NCI-H446 treated with DMSO at 0.1 percent for 48 hours (cell line): ENCODE measurements at regions not wholly inside any gene's neighbourhood (a gene's known extent, or its start where the extent isn't known, plus 50 kb on each side); places are given as distances from the start of the nearest gene placed in this dataset.
A peak's percentile ranks its signal among the peaks of the same experiment; 100 is the strongest.

Experiments used
- DNase-seq: peaks from one replicate; lab custom pipeline; 2025; lab: John Stamatoyannopoulos, UW

DNA sequence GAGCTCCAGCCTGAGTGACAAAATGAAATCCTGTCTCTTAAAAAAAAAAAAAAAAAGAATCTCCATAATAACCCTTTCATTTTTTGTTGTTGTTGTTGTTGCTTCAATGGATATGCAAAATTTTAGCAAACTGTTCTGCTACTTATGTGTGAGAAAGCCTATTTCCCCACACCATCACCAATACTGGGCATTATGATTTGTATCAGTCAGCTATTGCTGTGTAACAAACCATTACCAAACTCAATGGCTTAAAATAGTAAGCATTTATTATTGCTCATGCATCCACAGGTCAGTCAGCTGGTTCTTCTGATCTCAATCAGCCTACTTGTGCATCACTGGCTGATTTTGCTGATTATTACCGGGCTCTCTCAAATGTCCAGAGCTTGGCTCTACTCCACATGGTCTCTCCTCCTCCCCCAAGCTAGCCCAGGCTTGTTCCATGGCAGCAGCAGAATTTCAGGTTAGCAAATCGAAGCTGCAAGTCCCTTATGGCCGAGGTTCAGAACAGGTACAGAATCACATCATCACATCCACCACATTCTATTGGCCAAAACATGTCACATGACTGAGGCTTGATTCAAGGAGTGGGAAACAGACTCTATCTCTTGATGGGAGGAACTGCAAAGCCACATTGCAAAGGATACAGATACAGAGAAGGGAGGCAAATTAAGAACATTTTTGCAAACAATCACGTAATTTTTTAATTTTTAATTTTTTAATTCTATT is 135.1 kb downstream of the MN1 start:
- no peak for DNase-seq

DNA sequence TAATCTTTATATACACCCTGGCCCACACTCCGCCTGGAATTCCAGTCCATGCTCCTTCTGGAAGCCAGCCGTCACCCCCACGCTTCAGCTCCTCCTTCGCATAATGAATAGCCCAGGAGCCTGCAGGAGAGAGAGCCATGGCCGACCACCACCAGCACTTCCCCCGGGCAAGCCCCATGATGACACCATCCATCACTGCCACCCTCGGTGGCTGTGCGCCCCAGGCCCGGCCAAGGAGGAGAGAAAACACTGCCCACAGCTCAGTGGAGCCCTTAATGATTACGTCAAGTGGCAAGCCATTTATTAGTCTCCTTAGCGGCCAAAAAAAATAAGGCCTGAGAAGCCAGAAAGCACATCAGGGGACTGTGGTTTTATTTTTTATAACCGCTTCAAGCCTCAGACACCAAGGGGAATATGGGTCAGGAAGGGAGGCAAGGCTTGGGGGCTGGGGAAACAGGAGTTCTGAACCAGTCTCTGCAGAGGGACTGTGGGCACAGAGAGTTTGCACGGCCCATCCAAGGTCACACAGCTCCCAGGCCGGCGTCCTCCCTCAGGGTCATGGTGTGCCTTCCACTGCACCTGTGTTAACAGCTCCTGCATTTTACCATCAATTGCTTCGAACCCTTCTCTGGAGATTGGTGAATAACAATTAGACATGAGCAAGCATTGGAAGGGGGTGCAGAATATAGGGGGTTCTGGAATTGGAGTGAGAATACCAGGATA is 134.3 kb downstream of the MN1 start:
- peak; percentile 40 for DNase-seq

DNA sequence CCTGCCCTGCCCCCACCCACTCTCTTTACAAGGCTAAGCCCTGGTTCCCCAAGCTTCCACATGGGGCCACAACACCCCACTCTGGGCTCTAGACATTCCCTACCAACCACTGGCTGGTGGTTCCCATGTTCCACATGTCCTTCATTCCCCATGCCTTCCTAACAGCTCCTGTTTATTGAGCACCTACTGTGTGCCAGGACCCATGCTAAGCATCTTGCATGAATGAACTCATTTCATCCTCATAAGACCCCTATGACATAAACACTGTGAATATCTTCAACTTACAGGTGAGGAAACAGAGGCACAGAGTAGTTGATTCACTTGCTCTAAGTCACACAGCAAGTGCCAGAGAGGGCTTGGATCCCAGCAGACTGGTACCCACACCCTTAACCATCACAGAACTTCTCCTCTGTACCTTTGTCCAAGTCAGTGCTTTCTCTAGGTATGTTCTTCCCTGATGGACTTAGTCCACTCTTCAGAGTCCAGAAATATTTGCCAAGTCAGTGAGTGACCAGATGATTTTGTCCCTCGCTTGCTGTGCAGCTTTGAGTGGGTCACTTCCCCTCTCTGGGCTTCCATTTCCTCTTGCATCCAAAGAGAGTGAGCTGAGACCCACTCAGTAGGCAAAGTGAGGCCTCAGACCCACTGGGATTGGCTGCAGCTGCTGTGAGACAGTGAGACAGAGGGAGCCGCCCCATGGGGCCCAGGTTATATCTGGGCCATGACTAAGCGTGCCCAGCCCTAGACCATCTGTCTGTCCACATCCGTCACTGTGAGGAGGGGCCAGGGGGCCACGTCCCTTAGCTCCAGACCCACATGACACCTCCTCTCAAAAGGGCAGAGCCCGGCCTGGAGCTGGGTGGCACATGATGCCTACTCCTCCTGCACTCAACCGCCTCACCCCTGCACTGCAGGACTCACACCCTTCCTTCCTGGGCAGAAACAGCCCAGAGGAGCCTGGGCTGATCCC is 132.4 kb downstream of the MN1 start:
- DNase-seq, result peak; percentile 71

DNA sequence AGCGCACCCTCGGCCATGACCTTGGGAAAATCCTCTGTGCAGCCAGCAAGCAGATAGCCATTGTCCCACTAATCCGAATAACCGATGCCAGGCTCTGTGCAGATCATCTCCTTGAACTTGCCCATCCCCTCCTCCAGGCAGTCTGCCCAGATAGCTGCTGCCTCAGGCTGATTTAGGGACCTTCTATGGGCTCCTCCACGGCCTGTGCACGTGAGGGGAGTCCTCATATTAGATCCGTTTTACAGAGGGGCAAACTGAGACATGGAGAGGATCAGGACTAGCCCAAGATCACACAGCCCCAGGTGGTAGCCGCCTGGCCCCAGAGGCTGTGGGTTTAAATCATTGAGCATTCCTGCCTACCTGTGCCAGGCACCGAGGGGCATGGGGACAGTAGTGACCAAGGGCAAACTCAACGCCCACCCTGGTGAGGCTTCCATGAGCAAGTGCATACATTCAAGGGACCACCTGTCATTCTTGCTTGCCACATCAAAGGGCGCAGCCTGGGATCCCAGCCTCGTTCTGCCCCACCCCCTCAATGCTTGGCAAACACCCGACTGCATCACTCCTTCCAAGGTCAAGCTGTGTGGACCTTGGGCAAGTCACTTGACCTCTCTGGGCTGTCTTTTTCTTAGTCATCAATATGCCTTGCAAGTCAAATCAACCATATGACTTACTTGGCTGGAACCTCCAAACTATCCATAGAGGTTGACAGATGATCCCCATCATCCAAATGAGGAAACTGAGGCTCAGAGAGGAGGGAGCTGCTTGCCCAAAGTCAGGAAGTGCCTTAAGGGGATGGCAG is 131.6 kb downstream of the MN1 start:
- DNase-seq, result no peak

DNA sequence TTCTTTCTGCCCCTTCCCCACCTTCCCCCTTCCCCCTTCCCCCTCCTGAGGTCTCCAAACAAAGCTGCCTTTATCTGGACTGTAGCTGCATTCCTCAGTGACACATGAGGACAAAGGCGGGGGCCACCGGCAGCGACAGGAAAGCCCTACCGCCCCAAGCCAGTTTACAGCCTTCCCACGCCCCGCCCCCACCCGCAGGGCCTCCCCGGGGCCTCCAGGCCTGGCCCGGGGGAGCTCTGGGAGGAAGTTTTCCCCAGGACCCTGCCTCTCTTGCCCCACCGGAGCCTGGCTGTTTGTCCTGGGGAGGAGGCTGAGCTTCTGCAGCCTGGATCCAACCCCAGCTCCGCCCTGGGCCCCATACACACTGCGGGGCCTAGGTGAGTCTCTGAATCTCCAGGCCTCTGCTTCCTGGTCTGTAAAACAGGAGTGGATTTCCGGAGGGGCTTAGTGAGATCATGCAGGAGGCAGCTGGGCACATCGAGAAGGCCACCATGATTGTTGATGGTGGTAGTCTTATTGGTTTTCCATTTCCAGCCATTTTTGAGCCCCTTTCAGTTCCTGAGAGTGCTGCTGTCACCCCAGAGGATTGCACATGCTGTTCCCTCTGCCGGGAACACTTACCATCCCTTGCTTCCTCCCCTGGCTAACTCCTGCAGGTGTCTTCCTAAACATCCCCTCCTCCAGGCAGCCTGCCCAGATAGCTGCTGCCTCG is 130.7 kb downstream of the MN1 start:
- no peak for DNase-seq

DNA sequence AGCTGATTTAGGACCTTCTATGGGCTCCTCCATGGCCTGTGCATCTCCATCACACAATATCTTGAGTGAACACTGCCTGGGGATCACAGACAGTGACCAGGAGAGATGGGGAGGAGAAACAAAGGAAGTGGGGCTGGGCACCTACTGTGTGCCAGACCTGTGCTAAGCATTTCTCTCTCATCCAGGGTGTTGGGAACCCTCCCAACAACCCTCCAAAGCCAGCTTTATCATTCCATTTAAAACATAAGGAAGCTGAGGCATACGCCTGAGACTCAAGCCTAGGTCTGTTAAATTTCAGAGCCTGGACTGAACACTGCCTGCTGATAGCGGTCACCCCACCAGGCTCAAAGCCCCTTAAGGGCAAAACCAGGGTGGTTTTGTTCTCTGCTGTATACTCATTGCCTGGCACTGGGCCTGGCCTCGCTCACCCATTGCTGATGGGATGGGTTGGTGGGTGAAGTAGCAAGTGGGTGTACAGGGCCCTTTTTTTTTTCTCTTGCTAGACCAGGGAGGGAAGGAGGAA is 130.1 kb downstream of the MN1 start:
- DNase-seq, result no peak

DNA sequence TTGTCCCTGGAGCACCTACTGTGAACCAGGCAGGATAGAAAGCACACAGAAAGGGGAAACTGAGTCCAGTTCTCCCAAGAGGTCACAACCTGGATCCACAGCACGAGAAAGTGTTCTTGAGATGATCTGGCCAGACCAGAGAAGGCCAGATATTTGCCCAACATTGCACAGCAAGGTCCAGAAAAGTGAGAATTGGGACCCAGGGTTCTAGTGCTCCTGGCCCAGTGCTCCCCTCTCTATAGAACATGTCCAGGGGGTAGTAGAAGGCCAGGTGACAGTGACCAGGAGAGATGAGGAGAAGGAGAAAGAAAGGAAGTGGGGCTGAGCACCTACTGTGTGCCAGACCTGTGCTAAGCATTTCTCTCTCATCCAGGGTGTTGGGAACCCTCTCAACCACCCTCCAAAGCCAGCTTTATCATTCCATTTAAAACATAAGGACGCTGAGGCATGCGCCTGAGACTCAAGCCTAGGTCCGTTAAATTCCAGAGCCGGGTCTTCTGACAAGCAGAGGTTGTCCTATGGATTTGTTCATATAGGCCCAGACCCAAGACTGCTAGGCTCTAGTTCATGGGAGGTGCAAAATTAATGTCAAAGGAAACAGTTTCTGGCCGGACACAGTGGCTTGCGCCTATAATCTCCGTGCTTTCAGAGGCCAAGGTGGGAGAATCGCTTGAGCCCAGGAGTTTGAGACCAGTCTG is 128.7 kb downstream of the MN1 start:
- DNase-seq, result no peak

DNA sequence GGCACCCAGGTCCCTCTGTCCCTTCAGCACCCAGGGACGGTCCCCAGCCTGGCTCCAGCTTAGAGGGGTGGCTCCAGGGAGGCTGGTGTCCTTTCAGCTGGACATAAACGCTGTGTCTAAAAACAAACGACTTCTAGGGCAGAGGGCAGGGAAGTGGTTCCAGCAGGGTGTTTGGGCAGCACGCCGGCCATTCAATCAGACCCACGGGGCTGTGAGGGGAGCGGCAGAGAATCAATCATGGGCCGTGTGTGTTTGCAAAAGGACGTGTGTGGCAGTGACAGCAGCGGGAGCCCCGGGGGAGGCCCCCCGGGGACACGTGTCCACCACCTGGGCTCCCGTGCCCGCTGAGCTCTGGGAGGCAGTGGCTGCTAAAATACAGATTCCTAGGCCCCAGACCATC is 127.7 kb downstream of the MN1 start:
- no peak for DNase-seq

DNA sequence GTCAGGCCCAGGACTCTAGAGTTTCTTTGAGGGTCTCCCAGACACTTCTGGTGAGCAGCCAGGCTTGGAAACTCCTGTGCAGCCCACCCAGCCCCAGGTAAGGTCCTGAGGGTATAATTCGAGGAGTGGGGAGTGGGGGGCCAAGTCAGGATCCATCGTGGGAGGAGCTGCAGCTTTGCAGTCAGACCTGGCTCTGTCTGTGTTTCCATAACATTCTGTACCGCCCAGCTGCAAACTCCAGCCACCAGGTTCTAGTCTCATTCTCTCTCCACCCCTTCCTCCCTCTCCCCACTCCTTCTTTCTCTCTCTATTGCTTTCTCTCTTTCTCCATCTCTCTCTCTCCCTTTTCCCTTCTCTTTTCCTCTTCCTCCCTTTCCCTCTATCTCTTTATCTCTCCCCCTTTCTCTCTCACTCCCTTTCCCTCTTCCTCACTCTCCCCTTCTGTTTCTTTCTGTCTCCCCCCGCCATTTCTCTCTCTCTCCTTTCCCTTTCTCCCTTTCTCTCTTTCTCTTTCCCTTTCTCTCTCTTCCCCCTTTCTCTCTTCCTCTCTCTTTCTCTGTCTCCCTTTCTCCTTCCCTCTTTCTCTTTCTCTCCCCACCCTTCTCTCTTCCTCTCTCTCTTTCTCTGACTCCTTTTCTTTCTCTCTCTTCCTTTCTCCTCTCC is 127.2 kb downstream of the MN1 start:
- no peak for DNase-seq

DNA sequence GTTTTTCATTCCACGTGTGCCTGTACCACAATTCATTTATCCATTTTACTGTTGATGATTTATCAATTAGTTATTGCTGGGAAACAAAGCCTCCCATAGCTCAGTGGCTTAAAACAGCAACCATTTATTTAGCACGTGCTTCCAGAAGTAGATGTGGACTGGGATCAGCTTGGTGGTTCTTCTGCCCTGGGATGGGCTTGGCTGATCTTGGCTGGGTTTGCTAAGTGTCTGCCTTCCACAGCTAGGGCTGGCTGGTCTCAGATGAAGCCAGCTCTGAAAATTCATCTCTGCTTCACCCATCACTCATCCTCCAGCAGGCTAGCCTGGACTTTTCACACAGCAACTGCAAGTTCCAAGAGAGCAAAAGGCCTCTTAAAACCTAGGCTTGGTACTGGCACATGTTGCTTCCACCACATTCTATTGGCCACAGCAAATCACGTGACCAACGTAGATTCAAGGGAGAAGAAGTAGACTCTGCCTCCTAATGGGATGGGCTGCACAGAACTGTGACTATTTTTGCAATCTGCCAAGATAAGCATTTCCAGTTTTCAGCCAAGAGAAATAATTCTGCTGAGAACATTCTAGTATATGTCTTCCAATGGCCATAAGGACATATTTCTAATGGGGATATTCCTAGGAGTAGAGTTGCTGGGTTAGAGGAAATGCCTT is 124.9 kb downstream of the MN1 start:
- DNase-seq, result no peak

DNA sequence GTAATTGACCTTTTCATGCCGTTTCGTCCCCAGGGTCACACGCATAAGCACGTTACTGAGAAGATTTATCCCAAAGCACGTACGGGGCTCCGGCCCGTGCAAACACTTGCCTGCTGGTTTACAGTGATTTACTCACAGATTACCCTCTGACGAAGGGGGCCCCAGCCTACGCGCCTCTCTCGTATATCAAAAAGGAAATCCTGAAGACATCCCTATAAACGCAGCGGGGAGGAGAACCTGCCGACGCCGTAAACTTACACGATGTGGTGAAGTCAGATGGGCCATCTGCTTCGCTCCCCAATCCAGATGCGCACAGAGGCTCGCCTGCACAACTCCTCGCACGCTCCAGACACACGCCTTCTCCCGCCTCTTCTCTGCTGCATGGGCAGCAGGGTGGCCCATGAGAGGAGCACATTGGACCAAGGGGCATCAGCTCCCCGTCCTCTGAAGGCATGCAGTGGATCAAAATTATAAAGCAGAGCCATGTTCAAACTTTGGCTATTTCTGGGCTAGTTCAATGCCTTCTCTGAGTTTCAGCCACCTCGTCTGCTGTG is 123.6 kb downstream of the MN1 start:
- no peak for DNase-seq

DNA sequence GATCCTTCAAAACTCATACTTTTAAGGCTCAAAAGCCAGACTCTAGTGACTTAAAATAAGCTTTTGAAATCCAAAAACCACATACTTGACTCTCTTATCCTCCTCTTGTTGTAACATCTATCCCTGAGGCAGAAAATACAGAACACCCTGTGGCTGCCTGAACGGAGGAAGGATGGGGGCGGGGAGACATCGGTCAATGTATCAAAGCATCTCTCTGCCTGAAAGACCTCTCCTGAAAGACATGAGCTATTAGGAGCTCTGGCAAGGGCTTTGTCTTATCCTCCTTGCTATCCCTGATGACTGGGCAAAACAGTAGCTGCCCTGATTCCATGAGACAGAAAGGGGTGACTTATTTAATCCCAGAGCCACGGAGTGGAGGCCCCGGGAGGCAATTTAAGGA is 122.4 kb downstream of the MN1 start:
- no peak for DNase-seq

DNA sequence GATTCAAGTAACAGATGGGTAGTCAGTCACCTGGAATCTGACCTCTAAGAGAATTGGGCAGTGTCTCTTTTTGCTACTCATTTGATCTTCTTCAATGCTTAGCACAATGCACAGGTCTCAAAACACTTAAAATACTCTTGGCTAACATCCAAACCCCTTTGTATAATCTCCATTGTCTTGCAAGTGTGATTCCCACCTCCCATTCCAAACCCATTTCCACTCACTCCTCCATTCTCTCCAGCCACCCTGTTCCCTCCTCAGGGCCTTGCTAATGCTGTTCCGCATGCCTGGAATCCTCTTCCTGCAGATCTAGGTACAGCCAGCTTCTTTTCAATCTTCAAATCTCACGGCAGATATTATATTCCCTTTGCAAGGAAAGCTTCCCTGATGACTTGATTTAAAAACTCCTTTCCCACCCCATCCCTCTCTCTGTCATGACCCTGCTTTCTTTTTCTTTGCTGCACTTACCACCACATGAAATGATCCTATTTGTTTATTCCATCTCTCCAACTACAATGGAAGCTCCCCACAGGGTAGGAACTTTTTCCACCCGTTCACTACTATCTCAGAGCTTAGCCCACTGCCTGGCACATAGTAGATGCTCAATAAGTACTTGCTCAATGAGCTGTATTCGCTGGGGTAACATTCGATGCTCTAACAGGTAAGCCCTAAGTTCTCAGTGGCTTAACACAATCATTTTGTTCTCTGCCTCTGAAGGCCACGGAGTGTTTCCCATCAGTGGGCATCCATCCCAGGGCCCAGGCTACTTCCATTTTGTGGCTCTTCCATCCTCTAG is 121.7 kb downstream of the MN1 start:
- no peak for DNase-seq

DNA sequence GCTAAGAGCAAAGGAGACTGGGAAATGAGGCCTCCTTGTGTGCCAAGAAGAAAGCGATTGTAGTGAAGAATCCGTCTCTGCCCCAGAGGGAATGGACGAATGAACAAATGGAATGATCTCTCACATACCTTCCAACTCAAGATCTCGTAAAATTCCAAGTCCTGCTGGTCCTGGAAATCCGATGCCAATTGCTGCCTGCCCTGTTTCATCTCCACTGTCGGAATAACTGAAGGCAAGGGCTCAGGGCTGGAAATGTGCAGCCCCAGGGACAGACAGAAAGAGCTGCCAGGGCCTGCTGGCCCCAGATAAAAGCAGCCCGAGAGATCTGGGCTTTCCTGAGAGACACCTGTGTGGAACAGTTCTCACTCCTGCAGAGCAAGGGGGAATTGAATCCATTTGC is 120.9 kb downstream of the MN1 start:
- DNase-seq, result no peak

DNA sequence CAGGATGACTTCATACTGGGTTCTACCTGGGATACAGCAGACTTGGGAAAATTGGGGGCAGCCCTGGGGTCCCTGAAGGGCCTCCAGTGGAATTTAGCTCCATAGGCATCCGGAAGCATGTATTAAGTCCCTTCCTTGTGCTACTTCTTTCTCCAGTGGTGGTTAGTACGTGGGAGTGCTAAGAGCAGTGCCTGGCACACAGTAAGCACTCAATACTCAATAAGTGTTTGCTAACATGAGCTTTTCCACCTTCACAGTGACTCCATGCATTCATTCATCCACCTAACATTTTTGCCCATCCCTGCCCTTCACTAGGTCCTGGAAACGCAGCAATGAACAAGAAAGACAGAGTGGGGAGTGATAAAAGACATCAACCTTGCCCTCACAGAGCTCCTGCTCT is 120.5 kb downstream of the MN1 start:
- DNase-seq, result no peak

DNA sequence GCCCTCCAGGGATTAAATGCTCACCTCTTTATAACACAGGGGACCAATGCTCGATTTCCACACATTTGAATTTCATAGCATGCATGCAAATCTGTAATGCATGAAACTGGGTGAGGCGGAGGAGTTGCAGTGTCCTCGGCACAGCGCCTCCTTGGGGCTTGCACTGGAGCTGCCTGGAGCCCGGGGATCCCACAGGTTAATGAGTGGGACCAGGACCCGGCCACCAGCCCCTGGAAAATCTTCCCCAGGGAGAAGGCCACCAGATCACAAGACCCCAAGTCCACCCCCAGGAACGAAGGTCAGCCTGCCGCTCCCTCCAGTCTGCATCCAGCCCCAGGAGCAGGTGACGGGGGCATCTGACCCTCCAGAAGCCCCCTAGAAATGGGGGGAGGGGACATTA is 119.1 kb downstream of the MN1 start:
- DNase-seq, result no peak

DNA sequence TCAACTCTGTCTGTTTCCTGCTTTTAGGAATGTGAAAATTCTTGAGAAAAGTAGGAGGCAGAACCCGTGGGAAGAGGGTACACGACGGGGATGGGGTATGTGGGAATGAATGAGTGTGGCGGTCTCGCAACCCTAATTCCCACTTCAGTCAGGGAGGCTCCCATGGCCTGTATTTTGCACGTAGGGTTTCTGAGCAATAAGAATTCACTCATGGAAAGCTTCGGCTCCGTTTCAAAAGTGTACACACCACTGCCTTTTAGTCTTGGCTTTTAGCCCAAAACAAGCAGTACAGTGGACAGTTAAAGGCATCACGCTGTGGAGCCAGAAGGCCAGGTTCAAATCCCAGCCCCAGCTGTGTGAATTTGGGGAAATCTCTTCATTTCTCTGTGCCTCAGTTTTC is 116.7 kb downstream of the MN1 start:
- no peak for DNase-seq

DNA sequence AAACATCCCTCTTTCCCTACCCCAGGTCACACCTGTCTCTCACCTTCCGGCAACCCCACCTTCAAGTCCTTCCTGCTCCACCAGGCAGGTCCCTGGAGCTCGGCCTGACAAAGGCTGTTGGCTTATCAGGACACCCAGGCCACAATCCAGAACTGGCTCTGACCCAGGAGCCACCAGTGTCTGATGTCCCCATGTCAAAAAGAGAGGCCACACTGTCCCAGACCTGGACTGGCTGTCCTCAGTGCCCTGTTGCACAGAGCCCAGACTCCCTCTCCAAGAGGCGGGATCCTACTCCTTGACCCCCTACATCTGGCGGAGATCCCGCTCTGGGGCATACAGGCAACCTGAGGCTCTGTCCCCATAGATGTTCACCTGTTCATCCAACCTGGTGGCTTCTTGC is 116.0 kb downstream of the MN1 start:
- no peak for DNase-seq
